ENCODE measurements at regions not wholly inside any gene's neighbourhood (a gene's known extent, or its start where the extent isn't known, plus 50 kb on each side); places are given as distances from the start of the nearest gene placed in this dataset.

DNA sequence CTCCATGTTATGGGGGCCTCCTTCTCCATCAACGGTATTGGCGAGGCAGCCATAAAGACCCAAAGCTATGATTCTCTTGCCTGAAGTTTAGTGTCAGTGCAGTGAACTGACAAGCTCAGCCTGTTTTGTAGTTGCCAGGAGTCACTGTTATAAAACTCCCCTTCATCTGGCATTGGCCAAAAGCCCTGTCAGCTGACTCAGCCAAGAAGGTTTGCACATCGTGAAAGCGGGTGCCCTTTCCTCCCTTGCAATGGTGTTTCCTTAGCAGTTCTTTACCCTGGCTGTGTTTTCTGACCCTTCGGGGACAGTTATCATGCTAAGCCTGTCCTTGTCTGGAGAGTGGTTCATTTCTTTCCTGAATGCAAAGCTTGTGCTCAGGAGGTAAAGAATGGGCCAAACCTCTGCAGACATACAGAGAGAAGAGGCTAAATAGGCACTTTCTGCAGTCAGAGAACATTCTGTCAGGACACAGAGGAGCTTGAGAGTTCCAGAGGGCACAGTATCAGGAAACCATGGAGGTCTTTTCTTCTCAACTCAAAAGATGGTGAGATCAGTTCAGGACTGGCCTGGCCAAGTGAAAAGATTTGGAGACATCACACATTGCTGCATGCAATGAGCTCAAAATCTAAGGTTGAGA is 414.2 kb downstream of the ZNF521 start:
- TF ChIP-seq POLR2AphosphoS5 (IDR thresholded peaks at IDR 0.05; ENCODE audit: low read depth, low read length) (no peak), POLR2A (IDR thresholded peaks at IDR 0.05; ENCODE audit: low read depth, low read length) (no peak)
